ENCODE measurements at regions not wholly inside any gene's neighbourhood (a gene's known extent, or its start where the extent isn't known, plus 50 kb on each side); places are given as distances from the start of the nearest gene placed in this dataset.
"Not testable (repeated sequence)": the region's sequence is repeated elsewhere in the genome, so short reads cannot be mapped to it uniquely, and the experiment has no call there.

DNA sequence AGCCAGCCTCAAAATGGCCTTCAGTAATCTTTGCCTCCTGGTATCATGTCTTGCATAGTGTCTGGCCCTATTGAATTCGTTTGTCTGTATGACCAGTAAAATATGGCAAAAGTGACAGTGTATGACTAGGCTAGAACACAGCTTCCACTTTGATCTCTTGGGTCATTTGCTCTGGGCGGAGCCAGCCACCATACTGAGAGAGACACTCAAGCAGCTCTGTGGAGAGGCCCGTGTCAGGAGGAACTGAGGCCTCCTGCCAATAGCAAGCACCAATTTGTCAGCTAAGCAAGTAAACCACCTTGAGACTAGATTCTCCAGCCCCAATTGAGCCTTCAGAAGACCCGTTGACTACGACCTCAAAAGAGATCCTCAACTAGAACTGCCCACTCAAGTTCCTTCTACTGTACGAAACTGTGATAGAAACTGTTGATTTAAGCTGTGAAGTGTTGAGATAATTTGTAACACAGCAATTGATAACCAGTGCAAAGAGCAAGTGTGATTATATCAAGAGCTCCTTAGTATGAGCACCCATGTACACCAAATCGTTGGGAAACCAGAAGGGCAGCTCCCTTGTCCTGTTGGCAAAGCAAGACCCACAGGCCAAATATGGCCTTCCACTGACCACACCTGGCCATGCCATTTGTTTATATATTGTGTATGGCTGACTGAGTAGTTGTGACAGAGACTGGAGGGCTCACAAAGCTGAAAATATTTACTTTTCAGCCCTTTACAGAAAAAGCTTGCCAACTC, 52.7 kb upstream of the SERBP1 start:
- DNase-seq, result no peak

DNA sequence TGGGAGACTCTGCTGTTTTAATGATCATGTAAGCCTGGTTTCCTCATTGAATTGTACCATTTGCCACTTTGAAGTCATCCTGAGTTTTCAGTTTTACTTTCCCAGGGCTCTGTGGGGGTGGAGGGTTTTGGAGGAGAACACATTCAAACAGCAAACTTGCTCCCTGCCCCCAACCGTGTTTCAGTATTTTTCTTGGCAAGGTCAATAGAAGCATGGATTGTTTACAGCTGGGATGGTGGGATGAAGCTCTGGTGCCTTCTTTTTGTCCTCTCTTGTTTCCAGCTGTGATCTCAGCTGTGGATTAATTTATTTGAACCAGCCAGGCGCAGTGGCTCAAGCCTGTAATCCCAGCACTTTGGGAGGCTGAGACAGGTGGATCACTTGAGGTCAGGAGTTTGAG, 54.3 kb upstream of the SERBP1 start:
- DNase-seq, result no peak

DNA sequence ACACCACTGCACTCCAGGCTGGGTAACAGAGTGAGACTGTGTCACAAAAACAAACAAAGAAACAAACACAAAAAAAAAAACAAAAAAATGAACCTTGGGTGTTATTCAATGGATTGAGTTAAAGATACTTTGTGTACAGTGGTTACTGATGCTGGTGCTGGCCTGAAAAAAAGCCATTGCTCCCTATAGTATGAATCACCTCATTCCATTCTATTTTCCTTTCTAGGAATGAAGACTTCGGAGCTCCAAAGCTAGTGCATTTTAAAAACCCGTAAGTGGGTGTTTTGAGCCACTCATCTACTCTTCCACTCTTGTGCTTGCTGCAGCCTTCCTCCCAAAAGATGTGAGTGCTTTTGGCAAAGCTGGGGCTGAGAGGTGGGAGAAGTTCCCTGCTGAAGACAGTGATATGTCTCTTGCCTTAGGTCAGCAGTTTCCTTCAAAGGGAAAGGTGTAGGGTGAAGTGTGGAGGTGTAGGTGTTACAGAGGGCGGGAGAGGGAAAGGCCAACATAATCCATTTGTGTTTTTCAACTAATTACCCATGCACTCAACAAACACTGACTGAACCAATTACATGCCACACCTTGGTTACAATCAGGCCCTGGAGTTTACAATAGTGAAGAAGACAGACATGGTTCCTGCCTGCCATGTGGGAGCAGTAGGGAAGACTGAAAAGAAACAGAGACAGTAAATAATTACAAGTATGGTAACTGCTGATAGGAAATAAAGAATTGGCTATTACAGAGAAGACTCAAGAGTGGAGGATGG, 55.0 kb upstream of the SERBP1 start:
- DNase-seq, result no peak

DNA sequence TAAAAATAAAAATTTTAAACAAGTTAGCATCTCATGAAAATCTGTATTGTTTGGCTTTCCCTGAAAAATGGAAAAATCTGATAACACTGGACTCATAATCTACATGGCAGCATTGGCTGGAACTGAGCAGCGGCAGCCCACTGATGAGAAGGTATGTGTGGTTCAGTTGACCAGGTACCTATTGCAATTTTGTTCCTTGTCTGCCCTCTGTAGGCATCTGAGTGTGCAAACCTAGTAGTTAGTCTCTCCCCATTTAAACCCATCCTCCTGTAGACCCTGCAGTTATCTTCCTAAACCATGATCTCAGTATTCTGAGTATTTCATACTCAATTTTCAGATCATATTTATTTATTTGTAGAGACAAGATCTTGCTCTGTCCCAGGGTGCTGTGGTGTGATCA, 59.4 kb upstream of the SERBP1 start:
- DNase-seq, result no peak

DNA sequence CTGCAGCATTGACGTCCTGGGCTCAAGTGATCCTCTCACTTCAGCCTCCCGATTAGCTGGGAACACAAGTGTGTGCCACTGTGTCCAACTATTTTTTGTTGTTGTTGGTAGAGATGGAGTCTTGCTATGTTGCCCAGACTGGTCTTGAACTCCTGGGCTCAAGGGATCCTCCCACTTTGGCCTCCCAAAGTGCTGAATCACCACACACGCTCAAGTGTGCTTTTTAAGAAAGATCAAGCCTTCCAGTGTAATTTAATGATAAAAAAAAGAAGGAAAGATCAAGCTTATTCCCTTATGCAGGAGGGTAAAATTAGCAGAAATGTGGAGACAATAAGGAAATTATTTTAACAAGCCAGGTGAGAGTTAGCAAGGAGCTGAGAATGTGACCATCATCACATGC, 61.1 kb upstream of the SERBP1 start:
- DNase-seq, result no peak

DNA sequence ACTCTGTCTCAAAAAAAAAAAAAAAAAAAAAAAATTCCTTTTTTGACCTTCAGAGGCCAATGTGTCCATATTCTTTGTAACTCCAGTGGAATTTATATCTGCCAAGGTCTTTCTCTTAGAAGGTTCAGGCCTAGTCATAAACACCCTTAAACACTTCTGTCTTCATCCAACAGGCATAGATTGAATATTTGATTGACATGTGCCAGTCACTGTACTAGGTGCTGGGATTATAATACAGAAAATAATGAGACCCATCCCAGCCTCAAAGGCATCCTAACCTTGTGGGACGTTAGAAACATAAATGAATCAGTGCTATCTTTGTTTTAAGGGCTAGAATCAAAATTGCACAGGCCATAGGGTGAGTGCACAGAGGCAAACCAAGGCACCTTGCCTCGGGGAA, 62.9 kb upstream of the SERBP1 start:
- DNase-seq, result no peak

DNA sequence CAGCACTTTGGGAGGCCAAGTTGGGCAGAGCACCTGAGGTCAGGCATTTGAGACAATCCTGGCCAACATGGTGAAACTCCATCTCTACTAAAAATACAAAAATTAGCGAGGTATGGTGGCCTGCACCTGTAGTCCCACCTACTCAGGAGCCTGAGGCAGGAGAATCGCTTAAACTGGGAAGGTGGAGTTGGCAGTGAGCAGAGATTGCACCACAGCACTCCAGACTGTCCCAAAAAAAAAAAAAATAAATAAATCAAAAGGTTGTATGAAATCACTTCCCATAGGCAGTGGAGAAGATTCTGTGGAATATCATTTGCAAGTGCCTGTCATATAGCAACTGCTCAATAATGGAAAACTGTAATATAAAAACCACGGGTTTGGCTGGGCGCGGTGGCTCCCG, 65.1 kb upstream of the SERBP1 start:
- no peak for DNase-seq

DNA sequence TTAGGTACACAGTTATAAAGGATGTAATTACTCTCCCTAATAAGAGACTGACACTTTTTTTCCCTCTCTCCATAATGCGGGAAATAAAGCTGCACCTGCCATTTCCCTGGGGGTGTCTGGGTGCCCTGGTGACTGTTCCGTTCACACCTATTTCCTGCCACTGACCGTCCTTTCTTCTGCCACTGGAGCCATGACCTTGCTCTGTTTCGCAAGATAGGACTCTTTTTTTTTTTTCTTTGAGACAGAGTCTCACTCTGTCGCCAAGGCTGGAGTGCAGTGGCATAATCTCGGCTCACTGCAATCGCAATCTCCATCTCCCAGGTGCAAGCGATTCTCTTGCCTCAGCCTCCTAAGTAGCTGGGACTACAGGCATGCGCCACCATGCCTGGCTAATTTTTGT, 66.1 kb upstream of the SERBP1 start:
- no peak for DNase-seq

DNA sequence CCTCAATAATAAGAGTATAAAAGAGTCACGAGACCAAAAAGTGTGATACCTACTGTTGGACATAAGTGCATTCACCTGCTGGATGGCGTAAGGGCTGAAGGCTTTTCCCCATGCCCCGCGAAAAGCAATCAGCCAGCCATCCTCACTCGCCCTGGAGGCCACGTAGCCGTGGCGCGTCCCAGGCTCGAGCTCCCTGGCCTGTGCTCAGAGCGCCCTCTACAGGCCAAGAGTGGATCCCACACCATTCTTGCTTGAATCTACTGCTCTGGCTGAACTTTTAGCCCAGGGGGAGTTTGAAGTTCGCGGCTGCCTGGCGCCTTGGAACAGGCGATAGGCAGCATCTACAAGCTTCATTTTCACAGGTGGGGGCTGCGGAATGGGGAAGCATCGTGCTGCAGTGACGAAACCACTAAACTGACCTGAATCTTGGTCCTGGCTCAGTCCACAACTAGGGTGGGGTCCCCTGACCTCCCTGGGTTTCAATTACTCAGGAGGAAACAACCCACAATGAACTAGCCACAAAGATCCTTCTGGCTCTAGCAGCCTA, 70.3 kb upstream of the SERBP1 start:
- DNase-seq, result peak in 54 of 56 donors; percentile 8 to 87 (median 48)

DNA sequence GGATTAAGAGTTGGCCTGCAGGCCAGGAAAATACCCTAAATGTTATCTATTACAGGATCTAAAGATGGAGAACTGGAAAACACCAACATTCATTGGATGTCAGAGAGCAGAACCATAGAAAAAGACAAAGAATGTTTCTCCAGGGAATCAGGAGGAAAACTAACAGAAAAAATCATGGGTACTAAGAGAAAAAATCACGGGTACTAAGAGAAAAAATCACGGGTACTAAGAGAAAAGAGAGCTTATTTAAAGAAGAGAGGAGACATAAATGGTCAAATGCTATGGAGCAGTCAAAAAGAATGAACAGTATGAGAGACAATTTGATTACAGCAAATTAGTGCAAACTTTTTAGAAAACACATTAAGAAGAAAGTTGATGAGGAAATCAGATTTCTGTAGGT, 73.8 kb upstream of the SERBP1 start:
- no peak for DNase-seq

DNA sequence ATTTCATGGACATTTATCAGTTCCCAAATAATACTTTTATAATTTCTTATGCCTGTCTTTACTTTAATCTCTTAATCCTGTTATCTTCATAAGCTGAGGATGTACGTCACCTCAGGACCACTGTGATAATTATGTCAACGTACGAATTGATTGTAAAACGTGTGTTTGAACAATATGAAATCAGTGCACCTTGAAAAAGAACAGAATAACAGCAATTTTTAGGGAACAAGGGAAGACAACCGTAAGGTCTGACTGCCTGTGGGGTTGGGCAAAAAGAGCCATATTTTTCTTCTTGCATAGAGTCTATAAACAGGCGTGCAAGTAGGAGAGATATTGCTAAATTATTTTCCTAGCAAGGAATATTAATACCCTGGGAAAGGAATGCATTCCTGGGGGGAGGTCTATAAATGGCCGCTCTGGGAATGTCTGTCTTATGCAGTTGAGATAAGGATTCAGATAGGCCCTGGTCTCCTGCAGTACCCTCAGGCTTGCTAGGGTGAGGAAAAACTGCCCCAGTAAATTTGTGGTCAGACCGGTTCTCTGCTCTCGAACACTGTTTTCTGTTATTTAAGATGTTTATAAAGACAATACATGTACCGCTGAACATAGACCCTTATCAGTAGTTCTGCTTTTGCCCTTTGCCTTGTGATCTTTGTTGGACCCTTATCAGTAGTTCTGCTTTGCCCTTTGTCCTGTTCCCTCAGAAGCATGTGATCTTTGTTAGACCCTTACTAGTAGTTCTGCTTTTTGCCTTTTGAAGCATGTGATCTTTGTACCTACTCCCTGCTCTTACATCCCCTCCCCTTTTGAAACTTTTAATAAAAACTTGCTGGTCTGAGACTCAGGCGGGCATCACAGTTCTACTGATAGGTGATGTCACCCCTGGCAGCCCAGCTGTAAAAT, 83.4 kb upstream of the SERBP1 start:
- DNase-seq, result not testable (repeated sequence)

DNA sequence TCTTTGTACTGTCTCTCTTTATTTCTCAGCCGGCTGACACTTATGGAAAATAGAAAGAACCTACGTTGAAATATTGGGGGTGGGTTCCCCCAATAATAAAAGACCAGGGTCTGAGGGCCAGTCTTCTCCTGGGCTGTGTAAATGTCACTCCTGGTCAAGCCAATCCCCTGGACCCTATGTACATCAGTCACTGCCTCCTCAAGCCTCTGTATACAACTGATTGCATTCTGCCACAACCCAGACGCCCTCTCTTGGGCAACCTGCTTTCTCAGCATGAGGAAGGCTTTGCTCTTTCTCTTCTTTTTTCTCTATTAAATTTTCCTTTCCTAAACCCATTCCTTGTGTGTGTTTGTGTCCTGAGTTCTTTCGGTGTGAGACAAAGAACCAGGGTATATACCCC, 84.1 kb upstream of the SERBP1 start:
- no peak for DNase-seq

DNA sequence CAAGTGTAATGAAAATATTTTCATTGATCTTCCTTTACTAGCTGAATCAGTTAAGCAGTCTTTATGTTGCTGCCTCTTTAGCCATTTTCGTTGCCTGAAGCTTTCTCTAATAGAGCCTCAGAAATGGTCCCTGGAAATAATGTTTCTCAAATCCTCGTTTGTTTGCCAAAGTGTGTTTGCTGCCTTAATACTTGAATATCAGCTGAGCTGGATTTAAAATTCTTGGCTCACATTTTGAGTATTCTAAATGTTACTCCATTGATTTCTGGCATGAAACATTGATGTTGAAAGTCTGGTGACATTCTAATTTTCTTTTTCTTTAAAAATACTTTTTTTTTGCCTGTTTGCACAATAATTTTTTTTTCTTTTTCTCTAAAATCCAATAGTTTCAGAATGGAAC, 84.6 kb upstream of the SERBP1 start:
- DNase-seq, result no peak

DNA sequence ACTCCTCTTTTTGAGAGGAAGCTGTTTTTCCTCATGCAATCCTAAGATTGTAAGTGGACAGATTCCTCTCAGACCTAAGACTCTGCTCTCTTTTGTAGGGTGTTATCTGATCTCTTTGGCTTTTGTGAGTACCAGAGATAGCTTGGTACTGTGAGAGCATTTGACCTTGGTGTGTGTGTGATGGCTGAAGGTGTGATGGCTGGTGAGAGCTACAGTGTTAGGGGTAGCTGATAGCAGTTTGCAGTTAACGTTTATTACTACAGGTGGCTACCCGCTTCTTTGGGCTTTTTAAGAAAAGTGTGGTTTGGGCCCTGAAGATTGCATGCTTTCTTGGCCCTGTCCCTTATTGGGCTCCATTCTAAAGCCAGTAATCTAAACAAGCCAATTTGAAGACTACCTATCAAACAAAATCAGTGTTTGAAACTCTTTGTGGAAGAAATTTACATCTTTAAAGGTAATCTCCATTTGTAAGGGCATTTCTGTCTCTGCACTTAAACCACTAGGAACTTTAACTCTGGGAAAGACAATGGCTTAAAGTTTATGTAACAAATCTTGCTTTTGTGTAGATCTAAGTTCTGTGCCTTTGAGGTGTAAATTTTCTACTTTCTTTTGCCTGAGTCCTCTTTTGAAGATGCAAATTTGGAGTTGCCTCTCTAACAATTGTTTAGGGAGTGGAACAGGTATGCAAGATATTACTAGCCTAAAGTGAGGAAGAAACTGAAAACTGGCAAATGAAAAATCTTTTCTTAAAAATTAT, 85.3 kb upstream of the SERBP1 start:
- no peak for DNase-seq

DNA sequence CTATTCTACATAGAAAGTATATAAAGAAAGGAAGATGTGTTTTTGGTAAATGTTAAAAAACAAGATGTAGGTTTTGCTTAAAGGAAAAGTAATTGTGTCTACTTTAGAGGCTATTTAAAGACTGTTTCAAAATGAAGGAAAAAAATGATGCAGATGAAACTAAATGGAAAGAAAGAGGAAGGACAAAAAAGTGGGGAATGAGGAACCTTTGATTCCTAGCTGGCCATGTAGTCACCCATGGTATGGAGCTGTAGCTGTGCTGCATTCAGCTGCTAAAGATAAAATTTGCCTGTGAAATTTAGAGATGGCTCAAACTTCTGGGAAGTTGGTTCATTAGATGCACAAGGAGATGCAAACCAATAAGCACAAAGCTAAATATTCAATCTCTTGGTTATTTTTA, 86.8 kb upstream of the SERBP1 start:
- DNase-seq, result no peak

DNA sequence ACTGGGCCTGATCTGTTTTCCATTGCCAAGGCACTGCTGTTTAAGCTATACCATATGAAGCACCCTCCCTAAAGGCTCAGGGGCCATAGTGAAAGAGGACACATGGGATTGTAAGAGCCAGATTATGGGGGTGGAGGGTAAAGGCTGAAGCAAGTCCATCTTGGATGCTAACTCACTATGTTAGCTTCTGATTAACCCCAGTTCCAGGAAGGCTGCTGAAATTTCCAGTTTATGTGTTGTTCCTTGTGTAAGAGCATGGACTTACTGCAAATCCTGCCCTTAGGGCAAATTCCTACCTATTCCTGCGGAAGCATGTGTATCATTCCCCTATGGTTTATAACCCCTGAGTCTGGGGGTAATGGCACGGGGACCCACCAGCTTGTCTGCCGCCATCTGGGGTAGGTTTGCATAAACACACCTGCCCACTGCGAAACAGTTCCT, 91.8 kb upstream of the SERBP1 start:
- no peak for DNase-seq

DNA sequence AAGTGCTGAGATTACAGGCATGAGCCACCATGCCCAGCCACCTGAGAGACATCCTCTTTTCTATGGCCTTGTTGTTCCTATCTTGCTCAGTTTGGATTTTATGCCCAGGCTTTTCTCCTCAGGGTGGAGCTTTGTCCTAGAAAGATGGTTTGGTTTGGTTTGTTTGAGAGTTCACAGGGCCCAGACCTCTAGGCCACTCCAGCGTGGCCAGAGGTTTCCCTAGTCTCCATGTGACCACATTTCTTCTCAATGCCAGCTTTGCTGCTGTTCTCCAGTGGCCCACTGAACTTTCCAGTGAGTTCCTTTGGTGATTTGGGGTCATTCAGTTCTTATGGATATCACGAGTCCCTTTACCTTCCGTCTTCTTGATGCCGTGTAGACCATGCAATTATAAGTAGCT, 92.6 kb upstream of the SERBP1 start:
- no peak for DNase-seq

DNA sequence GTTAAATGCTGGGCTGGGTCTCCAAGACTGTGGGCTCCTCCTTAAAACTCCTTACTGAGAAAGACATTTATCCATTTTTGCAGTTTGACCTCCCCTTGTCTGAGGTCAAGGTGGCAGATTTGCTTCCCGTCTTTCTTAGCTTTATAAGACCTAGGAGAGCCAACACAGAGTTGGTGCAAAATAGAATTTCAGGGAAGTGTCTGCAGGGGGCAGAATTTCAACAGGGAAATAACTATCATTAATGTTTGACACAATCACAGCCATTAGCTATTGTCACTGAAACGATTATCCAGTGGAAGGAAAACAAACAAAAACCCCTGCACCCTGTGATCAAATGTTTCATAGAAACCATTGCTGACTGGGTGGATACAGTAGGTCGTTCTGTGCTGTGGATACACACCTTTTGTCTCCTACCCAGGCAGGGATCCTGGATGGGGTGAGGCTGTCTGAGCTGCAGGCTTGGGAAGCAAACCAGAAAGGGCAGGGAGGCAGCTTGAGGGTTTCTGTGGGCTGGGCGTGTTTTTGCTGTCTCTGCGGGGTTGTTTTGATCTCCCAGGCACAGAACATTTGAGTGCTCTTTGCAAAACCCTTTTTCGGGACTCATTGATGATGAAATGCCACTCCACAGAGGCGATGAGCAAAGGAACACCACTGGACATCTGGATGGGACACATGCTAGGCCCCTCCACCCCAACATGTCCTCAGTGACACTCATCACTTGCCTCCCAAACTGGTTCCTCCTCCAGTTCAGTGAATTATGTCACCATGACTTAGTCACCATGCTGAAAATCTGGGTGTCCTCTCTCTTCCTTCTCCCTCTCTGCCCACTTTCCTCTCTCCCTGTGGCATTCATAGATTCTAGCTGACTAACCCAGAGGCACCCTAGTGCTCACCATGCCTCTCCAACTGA, 94.2 kb upstream of the SERBP1 start:
- DNase-seq, result no peak

DNA sequence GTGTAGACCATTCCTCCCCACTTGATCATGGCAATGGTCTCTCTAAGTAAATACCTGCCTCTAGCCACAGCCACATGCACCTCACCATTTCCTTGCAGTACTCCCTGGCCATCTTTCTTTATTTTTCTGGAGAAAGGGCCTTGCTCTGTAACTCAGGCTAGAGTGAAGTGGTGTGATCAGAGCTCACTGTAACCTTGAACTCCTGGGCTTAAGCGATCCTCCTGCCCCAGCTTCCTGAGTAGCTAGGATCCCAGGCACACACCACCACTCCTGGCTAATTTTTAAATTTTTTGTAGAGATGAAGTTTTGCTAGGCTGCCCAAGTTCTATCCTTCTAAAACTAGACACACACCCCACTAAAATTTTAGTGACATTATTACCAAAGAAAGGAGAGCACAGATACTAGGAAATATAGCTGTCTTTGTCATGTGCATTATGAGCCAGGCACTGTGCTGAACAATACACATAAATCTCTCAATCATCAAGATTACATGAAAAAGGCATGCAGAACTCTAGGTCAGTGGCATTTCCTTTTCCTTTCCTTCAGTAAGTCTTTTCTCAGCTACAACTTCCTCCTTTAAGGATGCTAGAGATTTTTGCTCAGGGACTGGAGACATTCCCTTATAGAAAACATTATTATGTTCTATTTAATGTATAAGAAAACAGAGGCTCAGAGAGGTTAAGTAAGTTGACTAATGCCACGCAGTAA, 95.0 kb upstream of the SERBP1 start:
- no peak for DNase-seq
